Ascending aorta (tissue), 2 donors: ENCODE measurements at regions not wholly inside any gene's neighbourhood (a gene's known extent, or its start where the extent isn't known, plus 50 kb on each side); places are given as distances from the start of the nearest gene placed in this dataset.

Experiments
- DNase-seq, 2 donors: peaks; one replicate each; pipeline ENCODE4 v3.0.0-alpha.2; 2019; ENCODE audit warnings: low spot score in 2 of 2
- H3K27ac ChIP-seq, 2 donors: fragments of 200-600 bp; sonication (generic); one replicate each; pipeline ENCODE4 v1.5.1; 2016 to 2017; ENCODE audit warnings: mild to moderate bottlenecking in 1 of 2
- H3K27me3 ChIP-seq: fragments of 200-600 bp; sonication (generic); one replicate; pipeline ENCODE4 v1.5.1; 2017
- H3K36me3 ChIP-seq, 2 donors: fragments of 200-600 bp; sonication (generic); one replicate each; pipeline ENCODE4 v1.5.1; 2016
- H3K4me1 ChIP-seq, 2 donors: fragments of 200-600 bp; sonication (generic); one replicate each; pipeline ENCODE4 v1.5.1; 2016 to 2017; ENCODE audit warnings: mild to moderate bottlenecking in 1 of 2
- H3K4me3 ChIP-seq, 2 donors: fragments of 200-600 bp; sonication (generic); one replicate each; pipeline ENCODE4 v1.5.1; 2016 to 2017; ENCODE audit warnings: mild to moderate bottlenecking in 1 of 2
- H3K9me3 ChIP-seq, 2 donors: fragments of 200-600 bp; sonication (generic); one replicate each; pipeline ENCODE4 v1.5.1; 2016
- CTCF ChIP-seq, 3 experiments: fragments of 200-600 bp in 2 of 3; fragments of 450-650 bp in 1 of 3; sonication (generic) in 2 of 3; IDR thresholded peaks; one replicate each; pipeline ENCODE4 v1.5.1; 2016 to 2019; ENCODE audit warnings: antibody characterized with exemption in 3 of 3, mild to moderate bottlenecking in 1 of 3, moderate library complexity in 1 of 3
- intact Hi-C: fragments of 100-400 bp; cut with DNase I; formaldehyde crosslinking; loops from one replicate; pipeline ENCODE4 v1.15.1; 2023

GRCh38 chr5:128881502-128882018 is 83.7 kb upstream of the SLC27A6 start:
- no peak for TF ChIP-seq CTCF (IDR thresholded peaks at IDR 0.05)
- Histone ChIP-seq H3K27ac (no peak overlapping the region), H3K4me3 (no peak overlapping the region), H3K9me3 (no peaks in the 10 kb centered on the region), H3K27me3 (no peaks in the 10 kb centered on the region), H3K4me1 (no peaks in the 10 kb centered on the region), H3K36me3 (no peaks in the 10 kb centered on the region)
- no peak for DNase-seq
- intact Hi-C loops: no loop called here

DNA sequence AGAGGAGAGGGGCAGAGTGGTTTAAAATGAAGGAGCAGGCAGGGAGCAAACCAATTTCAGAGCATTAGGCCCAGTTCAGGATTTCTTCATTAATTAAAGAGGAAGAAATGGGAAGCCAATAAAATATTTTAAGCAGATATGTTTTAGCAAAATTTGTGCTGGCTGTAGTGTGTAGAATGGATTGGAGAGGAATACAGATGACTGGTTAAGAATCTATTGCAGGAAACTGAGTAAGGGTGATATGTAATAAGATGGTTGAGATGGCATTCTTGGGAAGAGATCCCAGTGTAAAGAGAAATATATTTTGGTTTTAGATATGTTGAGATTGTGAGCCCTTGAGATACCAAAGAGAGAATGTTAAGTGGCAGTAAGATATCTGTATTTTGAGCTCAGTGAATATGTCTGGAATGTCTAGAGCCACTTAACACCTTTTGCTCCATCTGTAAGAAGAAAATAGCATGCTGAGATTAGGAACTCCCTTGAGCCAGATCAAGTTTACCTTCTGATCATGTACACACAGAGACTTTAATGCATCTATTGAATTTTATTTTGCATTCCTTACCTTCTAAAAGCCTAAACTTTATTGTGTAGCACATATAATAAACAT is 79.5 kb upstream of the SLC27A6 start:
- Histone ChIP-seq H3K4me3 (no peak overlapping the region), H3K36me3 (no peaks in the 10 kb centered on the region), H3K27ac (no peak overlapping the region), H3K9me3 (no peaks in the 10 kb centered on the region), H3K27me3 (no peaks in the 10 kb centered on the region), H3K4me1 (no peaks in the 10 kb centered on the region)
- no peak for DNase-seq
- intact Hi-C loops: no loop called here
- no peak for TF ChIP-seq CTCF (IDR thresholded peaks at IDR 0.05)

DNA sequence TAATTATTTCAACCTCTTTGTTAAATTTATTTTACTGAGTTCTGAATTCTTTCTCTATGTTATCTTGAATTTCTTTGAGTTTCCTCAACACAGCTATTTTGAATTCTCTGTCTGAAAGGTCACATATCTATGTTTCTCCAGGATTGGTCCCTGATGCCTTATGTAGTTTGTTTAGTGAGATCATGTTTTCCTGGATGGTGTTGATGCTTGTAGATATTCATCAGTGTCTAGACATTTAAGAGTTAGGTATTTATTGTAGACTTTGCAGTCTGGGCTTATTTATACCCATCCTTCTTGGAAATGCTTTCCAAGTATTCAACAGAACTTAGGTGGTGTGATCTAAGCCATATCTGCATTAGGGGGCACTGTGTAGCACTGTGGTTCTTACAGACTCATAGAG is 70.2 kb upstream of the SLC27A6 start:
- DNase-seq: no peak
- no peaks in the 10 kb centered on the region for H3K9me3 ChIP-seq
- no peak overlapping the region for H3K27ac ChIP-seq
- H3K27me3 ChIP-seq: no peaks in the 10 kb centered on the region
- no peaks in the 10 kb centered on the region for H3K4me1 ChIP-seq
- no peak overlapping the region for H3K4me3 ChIP-seq
- no peaks in the 10 kb centered on the region for H3K36me3 ChIP-seq
- no peak for TF ChIP-seq CTCF (IDR thresholded peaks at IDR 0.05)
- intact Hi-C loops: no loop called here

DNA sequence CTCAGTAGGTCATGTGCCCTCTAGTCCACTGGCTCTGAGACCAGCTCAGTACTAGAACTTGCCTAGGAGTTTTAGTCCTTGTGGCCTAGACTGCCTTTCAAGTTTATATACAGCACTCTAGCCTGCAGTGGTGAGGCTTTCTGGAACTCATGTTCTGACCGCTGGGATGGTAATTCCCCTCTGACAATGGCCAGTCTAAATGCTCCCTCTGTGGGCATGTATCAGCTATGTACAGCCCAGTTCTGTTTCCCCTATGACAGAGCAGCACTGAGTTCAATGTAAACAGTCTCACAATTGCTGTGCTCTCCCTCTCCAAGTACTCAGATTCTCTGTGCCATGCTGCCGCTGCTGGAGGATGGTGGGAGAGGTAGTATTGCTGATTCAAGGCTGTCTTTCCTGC is 68.6 kb upstream of the SLC27A6 start:
- Histone ChIP-seq H3K36me3 (no peaks in the 10 kb centered on the region), H3K27me3 (no peaks in the 10 kb centered on the region), H3K4me1 (no peaks in the 10 kb centered on the region), H3K4me3 (no peak overlapping the region), H3K9me3 (no peaks in the 10 kb centered on the region), H3K27ac (no peak overlapping the region)
- intact Hi-C loops: no loop called here
- no peak for TF ChIP-seq CTCF (IDR thresholded peaks at IDR 0.05)
- DNase-seq: no peak

GRCh38 chr5:128903550-128903949 is 61.7 kb upstream of the SLC27A6 start:
- TF ChIP-seq CTCF (IDR thresholded peaks at IDR 0.05): no peak
- no peaks in the 10 kb centered on the region for H3K27me3 ChIP-seq
- H3K4me1 ChIP-seq: no peaks in the 10 kb centered on the region
- DNase-seq: no peak
- H3K9me3 ChIP-seq: no peaks in the 10 kb centered on the region
- H3K4me3 ChIP-seq: no peak overlapping the region
- H3K36me3 ChIP-seq: no peaks in the 10 kb centered on the region
- H3K27ac ChIP-seq: no peak overlapping the region
- intact Hi-C loops: no loop called here
